Neural progenitor cell (in vitro differentiated cells): ENCODE measurements at regions not wholly inside any gene's neighbourhood (a gene's known extent, or its start where the extent isn't known, plus 50 kb on each side); places are given as distances from the start of the nearest gene placed in this dataset.

ENCODE experiments used
- DNase-seq: peaks from one replicate; pipeline ENCODE4 v3.0.0-alpha.2; 2016; ENCODE audit warnings: low spot score
- H2AFZ ChIP-seq: fragments of 200-600 bp; sonication (generic); replicated peaks from 2 replicates; pipeline ENCODE4 v1.6.1; 2016; ENCODE audit warnings: antibody characterized with exemption
- H3F3A ChIP-seq: fragments of 200-600 bp; sonication (generic); 2 replicates; pipeline ENCODE4 v1.6.1; 2016; ENCODE audit warnings: antibody characterized with exemption, low read depth
- H3K27ac ChIP-seq: fragments of 200-600 bp; sonication (generic); 2 replicates; pipeline ENCODE4 v1.5.1; 2016; ENCODE audit warnings: mild to moderate bottlenecking
- H3K27me3 ChIP-seq: fragments of 200-600 bp; sonication (generic); 2 replicates; pipeline ENCODE4 v1.6.1; 2016; ENCODE audit warnings: mild to moderate bottlenecking, moderate library complexity
- H3K36me3 ChIP-seq: fragments of 200-600 bp; sonication (generic); 2 replicates; pipeline ENCODE4 v1.5.1; 2016
- H3K4me1 ChIP-seq: fragments of 200-600 bp; sonication (generic); 2 replicates; pipeline ENCODE4 v1.6.1; 2016; ENCODE audit warnings: mixed run types
- H3K4me2 ChIP-seq: fragments of 200-600 bp; sonication (generic); 2 replicates; pipeline ENCODE4 v1.6.1; 2016
- H3K4me3 ChIP-seq: fragments of 200-600 bp; sonication (generic); 2 replicates; pipeline ENCODE4 v1.5.1; 2016
- H3K79me2 ChIP-seq: fragments of 200-600 bp; sonication (generic); 2 replicates; pipeline ENCODE4 v1.6.1; 2016; ENCODE audit warnings: low read depth
- H3K9ac ChIP-seq: fragments of 200-600 bp; sonication (generic); 2 replicates; pipeline ENCODE4 v1.6.1; 2016
- H3K9me3 ChIP-seq: fragments of 200-600 bp; sonication (generic); 2 replicates; pipeline ENCODE4 v1.5.1; 2016; ENCODE audit warnings: low read depth
- H4K20me1 ChIP-seq: fragments of 200-600 bp; sonication (generic); 2 replicates; pipeline ENCODE4 v1.6.1; 2016; ENCODE audit warnings: low read depth
- H3K27ac Mint-ChIP-seq: 3 replicates; pipeline ENCODE4 v1.8.0; 2021; ENCODE audit warnings: mixed read lengths
- H3K27me3 Mint-ChIP-seq: 2 replicates; pipeline ENCODE4 v1.8.0; 2022; ENCODE audit warnings: low read depth, mild to moderate bottlenecking, inconsistent platforms, moderate library complexity, mixed read lengths; ENCODE audit not compliant: insufficient read depth
- H3K36me3 Mint-ChIP-seq: 3 replicates; pipeline ENCODE4 v1.8.0; 2021; ENCODE audit warnings: mixed read lengths
- H3K4me1 Mint-ChIP-seq: 3 replicates; pipeline ENCODE4 v1.8.0; 2021; ENCODE audit warnings: mixed read lengths
- H3K4me3 Mint-ChIP-seq: 3 replicates; pipeline ENCODE4 v1.8.0; 2021; ENCODE audit warnings: mild to moderate bottlenecking, moderate library complexity, mixed read lengths
- H3K9me3 Mint-ChIP-seq: 3 replicates; pipeline ENCODE4 v1.8.0; 2020; ENCODE audit warnings: mixed read lengths
- EZH2 ChIP-seq: fragments of 200-600 bp; sonication (generic); IDR thresholded peaks from 2 replicates; pipeline ENCODE4 v1.6.1; 2017; ENCODE audit warnings: antibody characterized with exemption, mild to moderate bottlenecking, moderate library complexity
- EZH2phosphoT487 ChIP-seq: fragments of 200-600 bp; sonication (generic); IDR thresholded peaks from 2 replicates; pipeline ENCODE4 v1.6.1; 2017; ENCODE audit warnings: antibody characterized with exemption
- TF ChIP-seq, protein P1 (sequence below): fragments of 200-600 bp; sonication (generic); IDR thresholded peaks from 2 replicates; pipeline ENCODE4 v1.5.1; 2017; ENCODE audit warnings: antibody characterized with exemption, mild to moderate bottlenecking

GRCh38 chr4:29319663-29320340 is 1400.4 kb upstream of the PCDH7 start:
- H3K9ac ChIP-seq: no peak overlapping the region
- H3K79me2 ChIP-seq: no peaks in the 10 kb centered on the region
- no peaks in the 10 kb centered on the region for H3K9me3 ChIP-seq
- H3K27ac ChIP-seq: no peak overlapping the region
- TF ChIP-seq EZH2phosphoT487: no peak
- no peaks in the 10 kb centered on the region for H3K27me3 ChIP-seq
- Mint-ChIP-seq H3K9me3 (peaks cover 7% of the 10 kb centered on the region), H3K4me3 (no peak overlapping the region), H3K36me3 (no peaks in the 10 kb centered on the region), H3K4me1 (no peaks in the 10 kb centered on the region), H3K27me3 (peaks cover 4% of the 10 kb centered on the region), H3K27ac (no peak overlapping the region)
- H3K4me3 ChIP-seq: no peak overlapping the region
- no peaks in the 10 kb centered on the region for H3F3A ChIP-seq
- H2AFZ ChIP-seq: no peak overlapping the region
- no peak overlapping the region for H3K4me2 ChIP-seq
- H3K36me3 ChIP-seq: no peaks in the 10 kb centered on the region
- DNase-seq: no peak
- no peaks in the 10 kb centered on the region for H3K4me1 ChIP-seq
- H4K20me1 ChIP-seq: no peaks in the 10 kb centered on the region

DNA sequence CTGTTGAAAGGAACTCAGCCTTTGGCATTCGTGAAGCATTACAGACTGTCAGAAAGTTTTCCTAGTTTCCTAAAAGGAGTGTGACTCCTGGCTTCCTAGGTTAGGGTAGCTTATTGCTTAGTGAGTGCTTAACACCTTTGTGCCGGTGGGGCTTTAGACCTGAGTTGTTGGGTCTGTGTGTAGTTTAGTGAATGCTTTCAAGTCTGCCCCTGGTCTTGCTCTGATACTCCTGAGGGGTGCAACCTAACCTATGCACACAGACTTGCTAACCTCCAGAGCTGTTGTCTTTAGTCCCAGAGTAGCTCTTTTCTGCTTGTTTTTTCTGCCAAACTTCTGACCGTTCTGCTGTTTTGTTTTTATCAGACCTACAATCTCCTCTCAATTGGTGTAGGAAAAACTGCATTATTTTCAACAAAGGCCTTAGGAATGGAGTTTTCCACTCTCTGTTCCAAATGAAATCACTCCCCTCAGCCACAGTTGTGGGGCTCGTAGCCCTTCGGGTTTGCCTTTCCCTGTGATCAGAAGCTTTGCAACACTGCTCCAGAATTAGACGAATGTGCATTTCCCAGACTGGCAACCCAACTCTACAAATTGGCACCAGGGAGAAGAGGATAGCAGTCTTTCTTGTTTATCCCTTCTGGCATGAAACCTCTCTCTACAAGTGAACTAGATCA is 1399.1 kb upstream of the PCDH7 start:
- TF ChIP-seq EZH2 (no peak), EZH2phosphoT487 (no peak)
- TF ChIP-seq, protein P1, sequence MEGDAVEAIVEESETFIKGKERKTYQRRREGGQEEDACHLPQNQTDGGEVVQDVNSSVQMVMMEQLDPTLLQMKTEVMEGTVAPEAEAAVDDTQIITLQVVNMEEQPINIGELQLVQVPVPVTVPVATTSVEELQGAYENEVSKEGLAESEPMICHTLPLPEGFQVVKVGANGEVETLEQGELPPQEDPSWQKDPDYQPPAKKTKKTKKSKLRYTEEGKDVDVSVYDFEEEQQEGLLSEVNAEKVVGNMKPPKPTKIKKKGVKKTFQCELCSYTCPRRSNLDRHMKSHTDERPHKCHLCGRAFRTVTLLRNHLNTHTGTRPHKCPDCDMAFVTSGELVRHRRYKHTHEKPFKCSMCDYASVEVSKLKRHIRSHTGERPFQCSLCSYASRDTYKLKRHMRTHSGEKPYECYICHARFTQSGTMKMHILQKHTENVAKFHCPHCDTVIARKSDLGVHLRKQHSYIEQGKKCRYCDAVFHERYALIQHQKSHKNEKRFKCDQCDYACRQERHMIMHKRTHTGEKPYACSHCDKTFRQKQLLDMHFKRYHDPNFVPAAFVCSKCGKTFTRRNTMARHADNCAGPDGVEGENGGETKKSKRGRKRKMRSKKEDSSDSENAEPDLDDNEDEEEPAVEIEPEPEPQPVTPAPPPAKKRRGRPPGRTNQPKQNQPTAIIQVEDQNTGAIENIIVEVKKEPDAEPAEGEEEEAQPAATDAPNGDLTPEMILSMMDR: no peak
- H3K36me3 Mint-ChIP-seq: no peaks in the 10 kb centered on the region
- Histone ChIP-seq H4K20me1 (no peaks in the 10 kb centered on the region), H3K79me2 (no peaks in the 10 kb centered on the region), H3K9me3 (no peaks in the 10 kb centered on the region), H3K4me3 (no peak overlapping the region), H3K9ac (no peak overlapping the region), H3K4me2 (no peak overlapping the region), H3K4me1 (no peaks in the 10 kb centered on the region), H3K36me3 (no peaks in the 10 kb centered on the region), H2AFZ (peak overlapping the region; percentile 75), H3K27me3 (no peaks in the 10 kb centered on the region), H3F3A (no peaks in the 10 kb centered on the region), H3K27ac (no peak overlapping the region)
- no peaks in the 10 kb centered on the region for H3K4me1 Mint-ChIP-seq
- DNase-seq: no peak
- H3K27me3 Mint-ChIP-seq: peaks cover 4% of the 10 kb centered on the region
- no peak overlapping the region for H3K4me3 Mint-ChIP-seq
- H3K27ac Mint-ChIP-seq: no peak overlapping the region
- peaks cover 7% of the 10 kb centered on the region for H3K9me3 Mint-ChIP-seq

DNA sequence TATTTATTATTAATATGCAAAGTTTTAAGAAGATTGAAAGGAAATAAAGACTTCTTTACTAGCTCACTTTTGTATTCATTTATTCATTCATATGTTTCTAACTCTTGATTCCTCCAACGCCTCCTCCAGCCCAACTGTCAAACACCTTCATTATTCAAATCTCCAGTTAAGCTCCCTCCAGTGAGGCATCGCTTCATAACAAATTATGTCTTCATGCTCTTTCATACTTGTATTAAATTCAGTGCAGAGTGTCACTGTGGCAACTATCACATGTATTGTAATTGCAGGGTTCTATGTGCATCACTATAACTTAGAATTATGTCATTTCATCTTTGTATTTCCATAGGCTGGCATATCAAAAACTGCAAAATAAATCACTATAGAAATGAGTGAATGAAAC is 1394.2 kb upstream of the PCDH7 start:
- no peak overlapping the region for H3K4me3 ChIP-seq
- TF ChIP-seq, protein P1: no peak
- no peak for TF ChIP-seq EZH2
- no peak for TF ChIP-seq EZH2phosphoT487
- no peak overlapping the region for H2AFZ ChIP-seq
- H3K9me3 ChIP-seq: no peaks in the 10 kb centered on the region
- no peak overlapping the region for H3K4me2 ChIP-seq
- peaks cover 2% of the 10 kb centered on the region for H3K27me3 Mint-ChIP-seq
- no peaks in the 10 kb centered on the region for H3K36me3 ChIP-seq
- H3K27ac Mint-ChIP-seq: no peak overlapping the region
- H3F3A ChIP-seq: no peaks in the 10 kb centered on the region
- H3K4me1 Mint-ChIP-seq: no peaks in the 10 kb centered on the region
- H4K20me1 ChIP-seq: no peaks in the 10 kb centered on the region
- no peaks in the 10 kb centered on the region for H3K36me3 Mint-ChIP-seq
- no peaks in the 10 kb centered on the region for H3K9me3 Mint-ChIP-seq
- no peak overlapping the region for H3K4me3 Mint-ChIP-seq
- H3K9ac ChIP-seq: no peak overlapping the region
- no peak for DNase-seq
- no peaks in the 10 kb centered on the region for H3K27me3 ChIP-seq
- H3K27ac ChIP-seq: no peak overlapping the region
- H3K4me1 ChIP-seq: no peaks in the 10 kb centered on the region
- H3K79me2 ChIP-seq: no peaks in the 10 kb centered on the region

DNA sequence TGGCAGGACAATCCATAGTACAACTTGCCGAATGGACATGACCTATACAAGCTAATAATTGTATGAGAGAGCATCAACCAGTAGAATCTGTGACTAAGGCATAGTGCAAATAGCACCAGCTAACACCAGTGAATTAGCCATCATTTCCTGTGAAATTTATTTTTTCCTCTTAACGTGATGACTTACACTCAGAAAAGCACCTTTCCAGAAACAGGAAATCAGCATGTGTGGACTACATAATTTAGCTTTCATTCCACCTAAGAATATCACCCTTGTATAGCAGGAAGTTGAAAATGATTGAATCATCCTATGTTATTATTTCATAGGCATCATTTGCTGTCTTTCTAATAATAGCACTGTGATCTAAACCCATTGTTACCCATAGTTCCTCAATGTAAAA is 1393.4 kb upstream of the PCDH7 start:
- no peaks in the 10 kb centered on the region for H3K9me3 ChIP-seq
- Mint-ChIP-seq H3K4me1 (no peaks in the 10 kb centered on the region), H3K27ac (no peak overlapping the region), H3K4me3 (no peak overlapping the region), H3K27me3 (no peaks in the 10 kb centered on the region), H3K36me3 (no peaks in the 10 kb centered on the region), H3K9me3 (peaks cover 4% of the 10 kb centered on the region)
- H3K9ac ChIP-seq: no peak overlapping the region
- no peak overlapping the region for H3K4me2 ChIP-seq
- no peaks in the 10 kb centered on the region for H3K36me3 ChIP-seq
- DNase-seq: no peak
- H2AFZ ChIP-seq: no peak overlapping the region
- H3K4me3 ChIP-seq: no peak overlapping the region
- H3K79me2 ChIP-seq: no peaks in the 10 kb centered on the region
- H3K27ac ChIP-seq: no peak overlapping the region
- H3F3A ChIP-seq: no peaks in the 10 kb centered on the region
- H3K27me3 ChIP-seq: no peaks in the 10 kb centered on the region
- TF ChIP-seq EZH2phosphoT487 (no peak), EZH2 (no peak)
- TF ChIP-seq, protein P1: no peak
- no peaks in the 10 kb centered on the region for H4K20me1 ChIP-seq
- H3K4me1 ChIP-seq: no peaks in the 10 kb centered on the region
